Renal cortex interstitium (tissue), 11 donors: ENCODE measurements at regions not wholly inside any gene's neighbourhood (a gene's known extent, or its start where the extent isn't known, plus 50 kb on each side); places are given as distances from the start of the nearest gene placed in this dataset.

Experiments used
- DNase-seq, 11 donors: peaks; one replicate each; pipeline ENCODE4 v3.0.0-alpha.2; 2013; ENCODE audit warnings: low read depth in 9 of 11, low spot score in 4 of 11; ENCODE audit errors: extremely low read depth in 1 of 11

DNA sequence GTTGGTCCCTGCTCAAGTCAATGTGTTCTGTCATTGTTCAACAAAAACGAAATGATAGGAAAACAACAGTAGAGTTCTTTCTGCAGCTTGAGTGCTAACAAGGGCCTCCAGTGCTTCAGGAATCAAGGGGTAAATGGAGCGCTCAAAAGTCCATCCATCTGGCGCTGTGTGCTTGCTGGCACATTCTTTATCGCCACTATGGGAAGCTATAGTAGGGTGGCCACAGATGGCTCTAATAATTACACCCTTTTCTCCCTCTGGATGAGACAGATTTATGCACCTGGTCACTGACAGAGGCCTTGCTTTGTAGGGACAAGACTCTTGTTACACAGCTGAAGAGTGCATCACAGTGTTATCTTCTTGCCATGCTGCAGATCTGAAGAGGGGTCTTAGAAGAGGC is 136.0 kb downstream of the GDAP2 start:
- DNase-seq = no peak

DNA sequence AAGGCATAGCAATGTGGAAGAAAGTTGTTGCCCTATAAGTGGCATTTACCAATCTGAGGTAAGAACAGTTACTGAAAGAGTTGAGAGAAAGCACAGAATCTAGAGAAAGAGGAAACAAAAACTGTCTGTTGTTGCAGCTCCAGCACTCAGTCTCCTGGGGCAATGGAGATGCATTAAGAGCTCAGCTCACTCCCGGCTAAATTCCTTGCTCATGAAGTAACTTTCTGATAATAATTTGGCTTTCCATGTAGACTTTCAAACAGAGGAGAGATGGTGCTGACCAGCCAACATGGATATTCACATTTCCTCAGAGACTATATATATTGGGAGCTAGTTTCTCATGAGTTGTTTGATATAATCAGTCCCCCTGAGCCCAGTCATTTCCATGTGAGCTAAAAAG is 135.3 kb downstream of the GDAP2 start:
- no peak for DNase-seq

DNA sequence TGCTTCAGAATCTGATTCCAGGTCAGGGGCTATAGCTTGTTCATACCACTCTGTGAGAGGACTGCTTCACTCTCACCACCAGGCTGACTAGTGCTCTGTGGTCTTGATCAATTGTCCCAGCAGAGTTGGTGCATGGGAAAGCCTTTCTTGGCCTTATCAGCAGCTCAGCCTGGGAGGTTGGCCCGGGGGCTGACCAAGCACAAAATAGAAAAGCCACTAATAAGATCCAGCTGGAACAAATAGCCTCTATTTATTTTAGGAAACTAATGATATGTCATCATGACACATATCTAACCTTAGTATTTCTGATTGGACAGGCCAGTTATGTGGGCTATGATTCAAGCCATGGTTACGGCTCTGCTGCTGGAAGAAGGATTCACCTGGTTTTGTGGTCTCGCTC is 134.2 kb downstream of the GDAP2 start:
- no peak for DNase-seq

DNA sequence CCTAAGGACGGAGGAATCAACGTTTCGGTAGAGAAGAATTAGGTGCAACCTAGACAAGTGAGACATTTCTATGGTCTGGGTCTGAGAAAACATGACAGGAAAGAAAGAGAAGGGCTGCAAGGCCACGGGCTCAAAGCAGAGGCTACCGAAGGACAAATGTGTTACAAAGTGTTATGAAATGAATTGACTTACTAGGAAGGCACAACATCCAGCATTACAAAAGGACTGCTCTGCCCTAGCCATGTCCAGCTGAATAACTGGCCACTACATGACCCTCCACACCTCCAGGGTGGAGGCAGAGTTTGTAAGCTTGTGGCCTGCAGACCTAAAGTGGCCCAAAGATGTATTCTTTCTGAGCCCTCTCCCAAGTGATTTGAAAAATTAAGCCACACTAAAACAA is 133.6 kb downstream of the GDAP2 start:
- no peak for DNase-seq

DNA sequence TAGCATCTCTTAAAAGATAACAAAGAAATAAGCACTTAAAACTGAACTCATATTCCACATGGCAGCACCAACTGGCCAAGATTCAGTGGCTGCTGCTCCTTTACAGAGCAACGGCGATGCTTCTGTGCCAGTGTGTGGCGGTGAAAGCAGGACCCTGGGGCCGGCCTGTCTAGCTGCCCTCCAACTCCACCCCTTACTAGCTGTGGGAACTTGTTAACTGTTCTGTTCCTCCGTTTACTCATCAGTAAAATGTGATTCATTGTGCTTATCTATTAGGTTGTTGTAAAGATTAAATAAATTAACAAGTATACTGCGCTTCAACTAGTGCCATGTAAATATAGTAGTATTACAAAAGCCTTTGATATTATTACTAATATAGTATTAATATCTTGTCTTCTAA is 133.2 kb downstream of the GDAP2 start:
- DNase-seq = no peak

DNA sequence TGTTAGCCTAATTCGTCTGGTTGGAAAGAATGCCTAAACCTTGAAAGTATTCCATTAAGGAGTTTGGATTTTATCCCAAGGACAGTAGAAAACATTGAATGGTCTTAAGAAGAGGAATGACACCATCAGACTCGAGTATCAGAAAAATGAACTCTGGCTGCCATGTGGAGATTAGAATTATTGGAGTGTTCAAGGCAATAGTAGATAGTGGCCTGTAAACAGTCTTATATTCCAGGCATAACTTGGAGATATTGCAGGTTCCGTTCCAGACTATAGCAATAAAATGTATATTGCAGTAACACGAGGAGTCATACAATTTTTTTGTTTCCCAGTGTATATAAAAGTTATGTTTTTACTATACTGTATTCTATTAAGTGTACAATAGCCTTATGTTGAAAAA is 130.9 kb downstream of the GDAP2 start:
- DNase-seq = no peak

DNA sequence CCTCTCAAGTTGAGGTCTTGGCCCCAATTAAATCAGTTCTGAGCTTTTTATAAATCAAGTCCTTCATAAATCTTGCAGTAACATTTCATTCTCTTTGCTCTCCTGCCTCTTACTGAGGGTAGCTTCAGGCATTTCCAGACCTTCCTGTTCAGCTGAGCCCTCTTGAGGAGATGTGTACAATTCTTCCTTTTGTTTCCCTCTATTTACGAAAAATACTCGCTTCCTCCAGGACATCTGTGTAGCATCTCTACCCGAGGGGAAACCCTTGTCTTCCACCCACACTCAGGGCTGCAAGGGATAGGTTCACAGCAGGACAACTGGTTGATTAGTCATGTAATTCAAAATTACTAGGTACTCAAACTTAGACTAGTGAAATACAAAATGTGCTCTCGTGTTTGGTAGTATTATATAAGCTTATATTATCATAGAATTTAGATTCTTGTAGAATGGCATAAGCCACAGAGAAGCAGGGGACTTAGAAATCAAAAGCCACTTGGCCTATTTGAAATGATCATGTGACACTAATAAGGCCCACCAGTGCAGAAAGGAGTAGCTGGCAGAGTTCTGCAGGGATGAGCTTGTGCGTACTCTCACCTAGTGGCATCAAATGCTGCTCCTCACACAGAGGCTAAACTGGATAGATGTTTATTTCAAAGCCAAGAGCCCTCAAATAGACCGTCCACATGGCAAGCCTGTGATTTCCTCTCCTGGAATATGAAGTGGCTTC is 126.7 kb downstream of the GDAP2 start:
- no peak for DNase-seq

DNA sequence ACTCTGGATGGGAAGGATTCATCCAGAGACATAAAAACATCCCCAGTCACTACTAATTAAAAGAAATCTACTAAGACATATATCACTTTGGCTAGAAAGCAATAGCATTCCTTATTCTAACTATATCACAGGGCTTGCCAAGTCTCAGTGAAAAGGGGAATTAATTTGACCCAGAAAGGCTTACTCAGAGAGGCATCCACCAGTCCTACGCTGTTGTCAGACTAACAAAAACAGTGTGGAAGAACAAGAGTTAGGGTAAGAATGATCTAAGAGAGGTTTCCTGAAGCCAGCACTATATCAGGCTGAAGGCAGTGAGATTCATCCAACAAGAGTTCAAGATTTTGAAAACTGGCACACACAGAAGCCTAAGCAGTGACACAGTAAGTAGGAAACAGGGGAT is 126.1 kb downstream of the GDAP2 start:
- no peak for DNase-seq

DNA sequence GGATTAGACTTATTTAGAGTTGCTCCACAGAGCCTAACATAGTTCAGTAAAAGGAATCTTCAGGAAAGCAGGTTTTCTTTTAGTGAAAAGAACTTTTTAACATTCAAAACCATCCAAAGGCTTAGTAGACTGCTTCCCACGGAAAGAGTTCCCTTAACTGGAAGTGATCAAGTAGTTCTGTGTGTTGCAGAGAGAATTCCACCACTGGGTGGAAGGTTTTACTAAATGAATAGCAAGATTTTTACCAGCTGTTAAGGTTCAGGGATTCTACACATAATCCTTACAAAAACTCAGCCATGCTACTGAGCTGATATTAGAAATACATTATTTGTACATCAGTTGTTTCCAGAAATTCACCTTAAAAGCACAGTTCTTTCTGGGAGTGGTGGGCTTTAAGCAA is 119.7 kb downstream of the GDAP2 start:
- no peak for DNase-seq

DNA sequence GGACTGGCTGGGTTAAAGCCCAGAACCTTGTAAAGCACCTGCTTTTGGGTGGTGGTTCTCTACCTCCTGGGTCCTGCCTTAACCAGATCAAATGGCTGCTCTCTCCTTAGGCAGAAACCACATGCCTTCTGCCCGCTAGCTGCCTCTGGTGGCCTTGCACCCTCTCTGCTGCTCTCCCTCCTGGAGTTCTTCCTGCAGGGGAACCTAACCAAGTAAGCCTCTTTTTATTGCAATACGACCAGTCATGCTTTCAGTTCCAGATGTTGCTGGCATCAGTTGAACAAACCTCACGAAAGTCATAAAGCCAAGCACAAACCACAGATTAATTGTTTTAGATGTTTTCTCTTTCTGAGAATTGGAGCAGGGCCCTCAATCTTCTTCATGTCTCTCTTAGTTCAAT is 118.9 kb downstream of the GDAP2 start:
- no peak for DNase-seq

DNA sequence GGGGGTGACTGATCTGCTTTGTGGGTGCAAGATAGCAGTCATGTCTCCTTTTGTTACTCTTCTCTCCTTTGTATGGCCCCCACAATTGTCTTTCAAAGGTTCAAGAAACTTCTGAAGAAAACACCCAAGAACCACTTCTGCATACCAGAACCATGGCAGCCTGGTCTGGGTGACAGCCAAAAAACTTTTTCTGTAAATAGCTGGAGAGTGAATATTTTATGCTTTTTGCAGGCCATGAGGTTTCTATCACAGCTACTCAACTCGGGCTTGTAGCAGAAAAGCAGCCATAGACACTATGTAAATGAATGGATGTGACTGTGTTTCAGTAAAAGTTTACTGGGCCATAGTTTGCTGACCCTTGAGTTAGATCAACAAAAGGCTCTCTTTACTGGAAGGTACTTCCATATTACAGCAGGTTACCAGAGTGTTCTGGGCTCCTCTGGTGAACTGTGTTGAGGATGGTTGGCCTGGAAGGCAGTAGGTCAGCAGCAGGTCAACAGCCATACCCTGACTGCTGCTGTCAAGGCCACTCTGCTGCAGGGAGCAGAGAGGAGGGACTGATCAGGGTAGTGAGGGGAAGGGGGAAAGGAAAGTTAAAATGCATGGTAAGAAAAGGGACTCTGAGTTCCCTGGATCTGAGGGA is 116.4 kb downstream of the GDAP2 start:
- no peak for DNase-seq
